WTC11 (cell line): ENCODE measurements at regions not wholly inside any gene's neighbourhood (a gene's known extent, or its start where the extent isn't known, plus 50 kb on each side); places are given as distances from the start of the nearest gene placed in this dataset.
A peak's percentile ranks its signal among the peaks of the same experiment; 100 is the strongest.

Experiments used
- ATAC-seq: fragments of 200-7000 bp; cut with Tn5 transposase; 2 replicates; pipeline ENCODE4 v1.10.0; 2021; ENCODE audit warnings: mild to moderate bottlenecking, moderate library complexity
- CTCF ChIA-PET: fragments of 300-600 bp; sonication (Branson Sonifier 250); formaldehyde crosslinking; loops from one replicate; lab custom pipeline; 2021; ENCODE audit warnings: antibody characterized with exemption; lab: Charles Lee
- POLR2A ChIA-PET: fragments of 350-600 bp; sonication (Branson Sonifier 250); formaldehyde crosslinking; loops from one replicate; lab custom pipeline; 2021; ENCODE audit warnings: antibody characterized with exemption; lab: Charles Lee
- DNase-seq: peaks from one replicate; pipeline ENCODE4 v3.0.0; 2021; ENCODE audit warnings: low spot score
- H3K27ac Mint-ChIP-seq: 2 replicates; pipeline ENCODE4 v1.8.0; 2021; ENCODE audit warnings: mixed read lengths
- H3K27me3 Mint-ChIP-seq: 2 replicates; pipeline ENCODE4 v1.8.0; 2021; ENCODE audit warnings: low read depth, mild to moderate bottlenecking, moderate library complexity, mixed read lengths
- H3K36me3 Mint-ChIP-seq: 2 replicates; pipeline ENCODE4 v1.8.0; 2021; ENCODE audit warnings: mixed read lengths
- H3K4me1 Mint-ChIP-seq: 2 replicates; pipeline ENCODE4 v1.8.0; 2022; ENCODE audit warnings: mixed read lengths
- H3K4me3 Mint-ChIP-seq: 2 replicates; pipeline ENCODE4 v1.8.0; 2021; ENCODE audit warnings: mild to moderate bottlenecking, moderate library complexity, mixed read lengths
- H3K9me3 Mint-ChIP-seq: 2 replicates; pipeline ENCODE4 v1.8.0; 2021; ENCODE audit warnings: mixed read lengths
- AR ChIP-seq: fragments of 250-450 bp; sonication (Bioruptor Pico); IDR thresholded peaks from 2 replicates; pipeline ENCODE4 v1.9.0; 2021; ENCODE audit warnings: mild to moderate bottlenecking
- CDX4 ChIP-seq: fragments of 250-450 bp; sonication (Bioruptor Pico); IDR thresholded peaks from 2 replicates; pipeline ENCODE4 v1.9.0; 2021; ENCODE audit warnings: moderate library complexity, mild to moderate bottlenecking, inconsistent platforms, borderline replicate concordance
- CREM ChIP-seq: sonication (generic); formaldehyde crosslinking; IDR thresholded peaks from 2 replicates; pipeline ENCODE4 v1.8.1; 2022; ENCODE audit warnings: mild to moderate bottlenecking, missing genetic modification reagents, moderate library complexity
- E2F4 ChIP-seq: sonication (generic); formaldehyde crosslinking; IDR thresholded peaks from 2 replicates; pipeline ENCODE4 v1.8.1; 2022; ENCODE audit warnings: low read depth, mild to moderate bottlenecking, moderate library complexity, missing genetic modification reagents, borderline replicate concordance
- ERG ChIP-seq: fragments of 250-450 bp; sonication (Bioruptor Pico); IDR thresholded peaks from 2 replicates; pipeline ENCODE4 v1.8.0; 2021; ENCODE audit warnings: mild to moderate bottlenecking
- GRHL2 ChIP-seq: fragments of 250-450 bp; sonication (Bioruptor Pico); IDR thresholded peaks from 2 replicates; pipeline ENCODE4 v1.8.0; 2022; ENCODE audit warnings: mild to moderate bottlenecking, moderate library complexity; ENCODE audit not compliant: insufficient replicate concordance, severe bottlenecking
- HMGA2 ChIP-seq: fragments of 250-450 bp; sonication (Bioruptor Pico); IDR thresholded peaks from 2 replicates; pipeline ENCODE4 v1.4.0; 2021; ENCODE audit warnings: mild to moderate bottlenecking, moderate library complexity
- JAZF1 ChIP-seq: fragments of 250-450 bp; sonication (Bioruptor Pico); IDR thresholded peaks from 2 replicates; pipeline ENCODE4 v1.9.0; 2021; ENCODE audit warnings: moderate library complexity, mild to moderate bottlenecking, inconsistent platforms
- MYBL2 ChIP-seq: sonication (generic); formaldehyde crosslinking; IDR thresholded peaks from 2 replicates; pipeline ENCODE4 v1.8.1; 2023; ENCODE audit warnings: mild to moderate bottlenecking, moderate library complexity, missing genetic modification reagents
- NFE2L1 ChIP-seq: sonication (generic); formaldehyde crosslinking; IDR thresholded peaks from 2 replicates; pipeline ENCODE4 v1.8.1; 2023; ENCODE audit warnings: missing genetic modification reagents
- SMAD4 ChIP-seq: sonication (generic); formaldehyde crosslinking; IDR thresholded peaks from 2 replicates; pipeline ENCODE4 v1.8.0; 2022; ENCODE audit warnings: mild to moderate bottlenecking, missing genetic modification reagents
- TCF7 ChIP-seq: sonication (generic); formaldehyde crosslinking; IDR thresholded peaks from 2 replicates; pipeline ENCODE4 v1.8.0; 2022; ENCODE audit warnings: mild to moderate bottlenecking, low read depth, missing genetic modification reagents, moderate library complexity
- ZNF121 ChIP-seq: sonication (generic); formaldehyde crosslinking; IDR thresholded peaks from 2 replicates; pipeline ENCODE4 v1.8.0; 2023; ENCODE audit warnings: missing genetic modification reagents
- ZNF263 ChIP-seq: sonication (generic); formaldehyde crosslinking; IDR thresholded peaks from 2 replicates; pipeline ENCODE4 v1.8.1; 2022; ENCODE audit warnings: low read depth, mild to moderate bottlenecking, moderate library complexity, missing genetic modification reagents
- ZNF532 ChIP-seq: fragments of 250-450 bp; sonication (Bioruptor Pico); IDR thresholded peaks from 2 replicates; pipeline ENCODE4 v1.9.0; 2021; ENCODE audit warnings: mild to moderate bottlenecking, borderline replicate concordance
- TF ChIP-seq, protein P1 (sequence below): sonication (generic); formaldehyde crosslinking; IDR thresholded peaks from 2 replicates; pipeline ENCODE4 v1.8.1; 2023; ENCODE audit warnings: mild to moderate bottlenecking, missing genetic modification reagents
- TF ChIP-seq, protein P2 (sequence below): sonication (generic); formaldehyde crosslinking; IDR thresholded peaks from 2 replicates; pipeline ENCODE4 v1.8.1; 2023; ENCODE audit warnings: mild to moderate bottlenecking, missing genetic modification reagents, moderate library complexity
- TF ChIP-seq, protein P3 (sequence below): sonication (generic); formaldehyde crosslinking; IDR thresholded peaks from 2 replicates; pipeline ENCODE4 v1.8.1; 2022; ENCODE audit warnings: mild to moderate bottlenecking, moderate library complexity, missing genetic modification reagents
- TF ChIP-seq, protein P4 (sequence below): sonication (generic); formaldehyde crosslinking; conservative IDR thresholded peaks from 2 replicates; pipeline ENCODE4 v1.8.1; 2022; ENCODE audit warnings: mild to moderate bottlenecking, missing genetic modification reagents

DNA sequence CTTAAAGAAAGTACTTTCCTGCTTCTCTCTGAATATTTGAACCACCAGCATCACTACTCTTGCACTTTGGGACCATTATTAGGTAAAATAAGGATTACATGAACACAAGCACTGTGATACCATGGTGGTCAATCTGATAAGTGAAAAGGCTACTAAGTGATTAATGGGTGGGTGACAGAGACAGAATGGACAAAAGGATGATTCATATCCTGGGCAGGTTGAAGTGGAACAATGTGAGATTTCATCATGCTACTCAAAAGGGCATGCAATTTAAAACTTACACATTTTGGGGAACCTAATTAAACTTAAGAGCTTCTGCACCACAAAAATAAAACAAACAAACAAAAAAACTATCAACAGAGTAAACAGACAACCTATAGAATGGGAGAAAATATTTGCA is 172.0 kb upstream of the CD96 start (continued):
- no peak for TF ChIP-seq CDX4 (CRISPR knock-in tag)
- TF ChIP-seq TCF7 (CRISPR knock-in tag): no peak
- TF ChIP-seq GRHL2 (CRISPR knock-in tag): no peak
- TF ChIP-seq, protein P1, sequence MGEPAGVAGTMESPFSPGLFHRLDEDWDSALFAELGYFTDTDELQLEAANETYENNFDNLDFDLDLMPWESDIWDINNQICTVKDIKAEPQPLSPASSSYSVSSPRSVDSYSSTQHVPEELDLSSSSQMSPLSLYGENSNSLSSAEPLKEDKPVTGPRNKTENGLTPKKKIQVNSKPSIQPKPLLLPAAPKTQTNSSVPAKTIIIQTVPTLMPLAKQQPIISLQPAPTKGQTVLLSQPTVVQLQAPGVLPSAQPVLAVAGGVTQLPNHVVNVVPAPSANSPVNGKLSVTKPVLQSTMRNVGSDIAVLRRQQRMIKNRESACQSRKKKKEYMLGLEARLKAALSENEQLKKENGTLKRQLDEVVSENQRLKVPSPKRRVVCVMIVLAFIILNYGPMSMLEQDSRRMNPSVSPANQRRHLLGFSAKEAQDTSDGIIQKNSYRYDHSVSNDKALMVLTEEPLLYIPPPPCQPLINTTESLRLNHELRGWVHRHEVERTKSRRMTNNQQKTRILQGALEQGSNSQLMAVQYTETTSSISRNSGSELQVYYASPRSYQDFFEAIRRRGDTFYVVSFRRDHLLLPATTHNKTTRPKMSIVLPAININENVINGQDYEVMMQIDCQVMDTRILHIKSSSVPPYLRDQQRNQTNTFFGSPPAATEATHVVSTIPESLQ (CRISPR knock-in tag): no peak
- no peak for TF ChIP-seq ZNF263
- TF ChIP-seq ERG: no peak
- no peak for TF ChIP-seq JAZF1 (CRISPR knock-in tag)
- TF ChIP-seq, protein P2, sequence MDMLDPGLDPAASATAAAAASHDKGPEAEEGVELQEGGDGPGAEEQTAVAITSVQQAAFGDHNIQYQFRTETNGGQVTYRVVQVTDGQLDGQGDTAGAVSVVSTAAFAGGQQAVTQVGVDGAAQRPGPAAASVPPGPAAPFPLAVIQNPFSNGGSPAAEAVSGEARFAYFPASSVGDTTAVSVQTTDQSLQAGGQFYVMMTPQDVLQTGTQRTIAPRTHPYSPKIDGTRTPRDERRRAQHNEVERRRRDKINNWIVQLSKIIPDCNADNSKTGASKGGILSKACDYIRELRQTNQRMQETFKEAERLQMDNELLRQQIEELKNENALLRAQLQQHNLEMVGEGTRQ (CRISPR knock-in tag): no peak

DNA sequence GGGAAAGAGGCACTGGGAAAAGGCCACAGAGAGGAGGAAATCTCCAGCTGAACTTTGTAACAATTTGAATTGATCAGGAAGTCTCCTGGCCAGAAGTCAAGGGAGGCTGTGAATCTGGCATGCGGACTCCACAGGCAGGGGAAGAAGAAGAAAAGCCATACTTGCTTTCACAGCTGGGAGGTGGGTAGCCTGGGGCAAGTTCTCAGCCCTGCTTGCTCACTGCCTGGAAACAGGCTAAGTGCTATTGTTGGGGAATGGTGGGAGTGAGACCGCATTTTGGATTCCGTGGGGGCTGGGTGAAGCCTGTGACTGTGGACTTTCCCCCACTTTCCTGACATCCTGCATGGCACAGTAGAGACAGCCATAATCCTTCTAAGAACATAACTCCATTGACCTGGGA is 168.8 kb upstream of the CD96 start:
- H3K27me3 Mint-ChIP-seq: no peaks in the 10 kb centered on the region
- H3K9me3 Mint-ChIP-seq: peaks cover 87% of the 10 kb centered on the region
- H3K4me1 Mint-ChIP-seq: peaks cover 5% of the 10 kb centered on the region
- TF ChIP-seq SMAD4 (CRISPR knock-in tag): 0 out of 2 replicates have a peak, but pooled peaks have one; percentile 24
- no peak for TF ChIP-seq ZNF532 (CRISPR knock-in tag)
- TF ChIP-seq, all 79 proteins: peak for 1
- no peak overlapping the region for H3K4me3 Mint-ChIP-seq
- DNase-seq (no peak), ATAC-seq (peak; percentile 44)
- POLR2A ChIA-PET: no interaction called here
- CTCF ChIA-PET: no interaction called here
- H3K36me3 Mint-ChIP-seq: peaks cover 71% of the 10 kb centered on the region
- H3K27ac Mint-ChIP-seq: no peak overlapping the region

DNA sequence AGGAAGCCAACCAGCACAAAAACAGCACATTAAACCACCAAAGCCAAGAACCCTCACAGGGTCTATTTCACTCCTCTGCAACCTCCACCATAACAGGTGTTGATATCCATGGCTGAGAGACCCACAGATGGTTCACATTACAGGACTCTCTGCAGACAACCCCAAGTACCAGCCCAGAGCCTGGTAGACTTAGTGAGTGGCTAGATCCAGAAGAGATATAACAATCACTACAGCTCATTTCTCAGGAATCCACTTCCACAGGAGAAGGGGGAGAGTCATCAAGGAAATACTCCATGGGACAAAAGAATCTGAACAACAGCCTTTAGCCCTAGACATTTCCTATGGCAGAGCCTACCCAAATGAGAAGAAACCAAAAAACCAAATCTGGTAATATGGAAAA is 168.1 kb upstream of the CD96 start:
- ChIA-PET CTCF (no interaction called here), POLR2A (no interaction called here)
- Mint-ChIP-seq H3K4me1 (peaks cover 8% of the 10 kb centered on the region), H3K27me3 (no peaks in the 10 kb centered on the region), H3K9me3 (peaks cover 92% of the 10 kb centered on the region), H3K27ac (no peak overlapping the region), H3K4me3 (no peak overlapping the region), H3K36me3 (peaks cover 71% of the 10 kb centered on the region)
- ATAC-seq: no peak
- DNase-seq: no peak
- TF ChIP-seq CREM (CRISPR knock-in tag) (no peak), HMGA2 (CRISPR knock-in tag) (no peak), ZNF121 (CRISPR knock-in tag) (no peak), MYBL2 (CRISPR knock-in tag) (no peak), NFE2L1 (CRISPR knock-in tag) (no peak), E2F4 (CRISPR knock-in tag) (no peak), AR (CRISPR knock-in tag) (no peak)
- TF ChIP-seq, protein P3, sequence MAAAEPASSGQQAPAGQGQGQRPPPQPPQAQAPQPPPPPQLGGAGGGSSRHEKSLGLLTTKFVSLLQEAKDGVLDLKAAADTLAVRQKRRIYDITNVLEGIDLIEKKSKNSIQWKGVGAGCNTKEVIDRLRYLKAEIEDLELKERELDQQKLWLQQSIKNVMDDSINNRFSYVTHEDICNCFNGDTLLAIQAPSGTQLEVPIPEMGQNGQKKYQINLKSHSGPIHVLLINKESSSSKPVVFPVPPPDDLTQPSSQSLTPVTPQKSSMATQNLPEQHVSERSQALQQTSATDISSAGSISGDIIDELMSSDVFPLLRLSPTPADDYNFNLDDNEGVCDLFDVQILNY: no peak
- TF ChIP-seq, protein P4, sequence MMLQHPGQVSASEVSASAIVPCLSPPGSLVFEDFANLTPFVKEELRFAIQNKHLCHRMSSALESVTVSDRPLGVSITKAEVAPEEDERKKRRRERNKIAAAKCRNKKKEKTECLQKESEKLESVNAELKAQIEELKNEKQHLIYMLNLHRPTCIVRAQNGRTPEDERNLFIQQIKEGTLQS (CRISPR knock-in tag): no peak
